Endothelial cell (in vitro differentiated cells): ENCODE measurements at regions not wholly inside any gene's neighbourhood (a gene's known extent, or its start where the extent isn't known, plus 50 kb on each side); places are given as distances from the start of the nearest gene placed in this dataset.

Source experiments
- DNase-seq: peaks from one replicate; pipeline ENCODE4 v3.0.0; 2021; ENCODE audit warnings: low spot score
- H3K27ac Mint-ChIP-seq: one replicate; pipeline ENCODE4 v1.8.0; 2021; ENCODE audit warnings: mixed read lengths, inconsistent platforms; ENCODE audit not compliant: unreplicated experiment
- H3K27me3 Mint-ChIP-seq: one replicate; pipeline ENCODE4 v1.8.0; 2021; ENCODE audit warnings: mild to moderate bottlenecking, moderate library complexity, mixed read lengths, inconsistent platforms; ENCODE audit not compliant: unreplicated experiment
- H3K36me3 Mint-ChIP-seq: one replicate; pipeline ENCODE4 v1.8.0; 2021; ENCODE audit warnings: mild to moderate bottlenecking, low read depth, mixed read lengths, inconsistent platforms; ENCODE audit not compliant: unreplicated experiment
- H3K4me1 Mint-ChIP-seq: one replicate; pipeline ENCODE4 v1.8.0; 2021; ENCODE audit warnings: mild to moderate bottlenecking, mixed read lengths, inconsistent platforms; ENCODE audit not compliant: unreplicated experiment
- H3K4me3 Mint-ChIP-seq: one replicate; pipeline ENCODE4 v1.8.0; 2021; ENCODE audit warnings: mild to moderate bottlenecking, mixed read lengths, inconsistent platforms; ENCODE audit not compliant: unreplicated experiment
- H3K9me3 Mint-ChIP-seq: one replicate; pipeline ENCODE4 v1.8.0; 2021; ENCODE audit warnings: mixed read lengths, inconsistent platforms; ENCODE audit not compliant: unreplicated experiment
- CTCF ChIP-seq: fragments of 200-600 bp; sonication (generic); IDR thresholded peaks from one replicate; pipeline ENCODE4 v1.5.0; 2021; ENCODE audit warnings: antibody characterized with exemption; ENCODE audit not compliant: unreplicated experiment

- H3K36me3 Mint-ChIP-seq, result no peaks in the 10 kb centered on the region
- H3K4me3 Mint-ChIP-seq, result no peak overlapping the region
- no peak for DNase-seq
- no peaks in the 10 kb centered on the region for H3K9me3 Mint-ChIP-seq
- no peak for TF ChIP-seq CTCF
- H3K4me1 Mint-ChIP-seq, result peaks cover 6% of the 10 kb centered on the region
- no peaks in the 10 kb centered on the region for H3K27me3 Mint-ChIP-seq
- H3K27ac Mint-ChIP-seq, result no peak overlapping the region
Observed at GRCh38 chr2:39914949-39915348, 135.9 kb upstream of the THUMPD2 start.

- no peaks in the 10 kb centered on the region for H3K27me3 Mint-ChIP-seq
- H3K27ac Mint-ChIP-seq, result no peak overlapping the region
- peak; percentile 67 for TF ChIP-seq CTCF
- no peaks in the 10 kb centered on the region for H3K36me3 Mint-ChIP-seq
- no peak overlapping the region for H3K4me3 Mint-ChIP-seq
- DNase-seq, result peak; percentile 10
- peaks cover 6% of the 10 kb centered on the region for H3K4me1 Mint-ChIP-seq
- H3K9me3 Mint-ChIP-seq, result no peaks in the 10 kb centered on the region
Observed at GRCh38 chr2:39913648-39914461, 134.8 kb upstream of the THUMPD2 start.

GRCh38 chr2:39902103-39902502 is 123.0 kb upstream of the THUMPD2 start:
- Mint-ChIP-seq H3K4me3 (no peak overlapping the region), H3K27ac (no peak overlapping the region), H3K27me3 (no peaks in the 10 kb centered on the region), H3K36me3 (no peaks in the 10 kb centered on the region), H3K4me1 (no peaks in the 10 kb centered on the region), H3K9me3 (no peaks in the 10 kb centered on the region)
- TF ChIP-seq CTCF, result no peak
- no peak for DNase-seq

- H3K9me3 Mint-ChIP-seq, result no peaks in the 10 kb centered on the region
- H3K36me3 Mint-ChIP-seq, result no peaks in the 10 kb centered on the region
- DNase-seq, result no peak
- no peak for TF ChIP-seq CTCF
- H3K27me3 Mint-ChIP-seq, result no peaks in the 10 kb centered on the region
- no peak overlapping the region for H3K4me3 Mint-ChIP-seq
- H3K4me1 Mint-ChIP-seq, result no peaks in the 10 kb centered on the region
- H3K27ac Mint-ChIP-seq, result no peak overlapping the region
Observed at GRCh38 chr2:39898934-39899333, 119.9 kb upstream of the THUMPD2 start.

- H3K36me3 Mint-ChIP-seq, result no peaks in the 10 kb centered on the region
- H3K9me3 Mint-ChIP-seq, result no peaks in the 10 kb centered on the region
- H3K4me1 Mint-ChIP-seq, result no peaks in the 10 kb centered on the region
- TF ChIP-seq CTCF, result no peak
- H3K4me3 Mint-ChIP-seq, result no peak overlapping the region
- no peaks in the 10 kb centered on the region for H3K27me3 Mint-ChIP-seq
- no peak overlapping the region for H3K27ac Mint-ChIP-seq
- DNase-seq, result no peak
Observed at GRCh38 chr2:39897273-39897672, 118.2 kb upstream of the THUMPD2 start.
